NCI-H524 (cell line): ENCODE measurements at regions not wholly inside any gene's neighbourhood (a gene's known extent, or its start where the extent isn't known, plus 50 kb on each side); places are given as distances from the start of the nearest gene placed in this dataset.
"Not testable (repeated sequence)": the region's sequence is repeated elsewhere in the genome, so short reads cannot be mapped to it uniquely, and the experiment has no call there.

Source experiments
- DNase-seq, 2 experiments: peaks; one replicate each; lab custom pipeline; 2025; lab: John Stamatoyannopoulos, UW

DNA sequence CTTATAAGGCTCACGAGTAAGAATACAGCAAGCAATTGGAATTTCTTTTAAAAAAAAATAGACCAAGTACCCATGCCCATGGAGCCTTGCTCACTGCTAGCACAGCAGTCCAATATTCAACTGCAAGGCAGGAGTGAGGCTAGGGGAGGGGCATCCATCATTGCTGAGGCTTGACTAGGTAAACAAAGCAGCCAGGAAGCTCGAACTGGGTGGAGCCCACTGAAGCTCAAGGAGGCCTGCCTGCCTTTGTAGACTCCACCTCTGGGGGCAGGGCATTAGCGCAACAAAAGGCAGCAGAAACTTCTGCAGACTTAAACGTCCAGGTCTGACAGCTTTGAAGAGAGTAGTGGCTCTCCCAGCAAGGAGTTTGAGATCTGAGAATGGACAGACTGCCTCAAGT lies 84.0 kb upstream of the STEAP1 start:
- DNase-seq = not testable (repeated sequence)

GRCh38 chr7:90078921-90079320 lies 75.3 kb upstream of the STEAP1 start:
- DNase-seq = no peak

- DNase-seq = no peak
Measured at GRCh38 chr7:90081621-90082020, 72.6 kb upstream of the STEAP1 start.

GRCh38 chr7:90092506-90092905 lies 61.8 kb upstream of the STEAP1 start:
- DNase-seq = no peak

DNA sequence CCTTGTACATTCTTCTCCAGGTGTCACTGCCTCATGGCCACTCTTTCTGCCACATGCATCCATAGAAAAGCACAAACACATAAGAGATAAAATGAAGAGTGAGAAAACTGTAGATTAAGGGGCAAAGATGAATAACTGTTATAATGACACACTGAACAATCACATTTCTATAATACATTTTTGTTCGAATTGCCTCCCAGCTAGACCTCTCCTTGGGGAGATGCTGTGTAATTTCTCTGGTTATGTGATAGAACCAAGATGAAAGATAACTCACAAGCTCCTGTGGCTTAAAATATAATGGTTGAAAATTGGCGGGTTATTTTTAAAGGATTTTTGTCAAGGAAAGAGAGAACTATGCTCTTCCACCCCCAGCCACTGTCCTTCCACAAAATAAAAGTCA lies 60.2 kb upstream of the STEAP1 start:
- no peak for DNase-seq
